A172 (cell line): ENCODE measurements at regions not wholly inside any gene's neighbourhood (a gene's known extent, or its start where the extent isn't known, plus 50 kb on each side); places are given as distances from the start of the nearest gene placed in this dataset.

Source experiments
- DNase-seq: peaks from one replicate; pipeline ENCODE4 v3.0.0-alpha.2; 2015; ENCODE audit warnings: low spot score

DNA sequence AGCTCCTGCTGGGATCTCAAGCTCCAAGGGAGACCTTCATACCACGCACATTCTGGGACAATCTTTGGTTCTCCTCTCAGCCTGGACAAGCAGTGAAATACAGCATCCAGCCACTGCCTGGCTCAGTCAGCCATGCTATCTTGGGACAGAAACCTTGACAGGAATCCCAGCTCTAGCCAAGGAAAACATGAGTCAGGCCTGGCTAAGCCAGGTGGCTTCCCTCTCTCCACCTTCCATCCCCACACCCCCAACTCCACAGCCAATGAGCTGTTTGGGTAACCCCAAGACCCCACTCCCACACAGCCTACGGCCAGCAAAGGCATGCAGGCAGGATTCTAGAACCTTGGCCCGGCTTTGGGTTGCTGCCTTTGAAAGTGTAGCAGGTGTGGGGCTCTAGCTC is 64.9 kb downstream of the MCFD2 start:
- peak; percentile 99 for DNase-seq

GRCh38 chr2:46849721-46850556 is 65.7 kb downstream of the MCFD2 start:
- peak; percentile 89 for DNase-seq

GRCh38 chr2:46849046-46849715 is 66.4 kb downstream of the MCFD2 start:
- DNase-seq = peak; percentile 73

GRCh38 chr2:46848447-46848846 is 67.2 kb downstream of the MCFD2 start:
- DNase-seq = no peak

GRCh38 chr2:46847726-46848412 is 67.7 kb downstream of the MCFD2 start:
- no peak for DNase-seq

- DNase-seq = peak; percentile 91
Measured at GRCh38 chr2:46847185-46847710, 68.4 kb downstream of the MCFD2 start.

DNA sequence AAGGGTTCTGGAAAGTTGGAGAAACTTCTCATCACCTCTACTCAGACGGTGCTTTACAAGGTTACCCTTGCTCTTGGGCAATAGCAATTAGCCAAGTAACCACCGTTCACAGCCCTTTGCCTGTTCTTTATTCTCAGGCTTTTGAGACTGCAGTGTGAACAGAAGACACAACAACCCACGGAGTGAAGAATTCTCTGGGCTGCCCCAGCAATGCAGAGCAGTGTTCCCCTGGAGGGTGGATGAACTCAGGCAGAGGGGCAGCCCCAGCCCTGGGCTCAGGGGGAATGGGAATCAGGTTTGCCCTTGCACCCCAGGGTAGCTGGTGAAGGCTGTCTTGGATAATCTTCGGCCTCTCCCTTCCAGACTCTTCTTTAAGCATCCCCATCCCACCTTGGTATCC is 69.1 kb downstream of the MCFD2 start:
- DNase-seq = no peak

GRCh38 chr2:46845542-46846486 is 69.8 kb downstream of the MCFD2 start:
- no peak for DNase-seq

GRCh38 chr2:46844443-46844842 is 71.2 kb downstream of the MCFD2 start:
- DNase-seq = no peak

DNA sequence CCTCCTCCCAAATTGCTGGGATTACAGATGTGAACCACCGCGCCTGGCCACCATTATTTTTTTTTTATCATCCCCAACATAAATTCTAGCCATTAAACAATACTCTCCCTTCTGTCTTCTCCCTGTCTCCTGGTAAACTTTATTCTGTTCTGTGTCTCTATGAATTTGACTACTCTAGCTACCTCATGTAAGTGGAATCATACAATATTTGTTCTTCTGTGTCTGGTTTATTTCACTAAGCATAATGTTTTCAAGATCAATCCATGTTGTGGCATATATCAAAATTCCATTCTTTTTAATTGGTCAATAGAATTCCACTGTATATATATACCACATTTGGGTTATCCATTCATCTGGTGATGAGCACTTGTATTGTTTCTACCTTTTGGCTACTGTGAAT is 71.6 kb downstream of the MCFD2 start:
- no peak for DNase-seq

- DNase-seq = no peak
Measured at GRCh38 chr2:46843316-46843715, 72.3 kb downstream of the MCFD2 start.

DNA sequence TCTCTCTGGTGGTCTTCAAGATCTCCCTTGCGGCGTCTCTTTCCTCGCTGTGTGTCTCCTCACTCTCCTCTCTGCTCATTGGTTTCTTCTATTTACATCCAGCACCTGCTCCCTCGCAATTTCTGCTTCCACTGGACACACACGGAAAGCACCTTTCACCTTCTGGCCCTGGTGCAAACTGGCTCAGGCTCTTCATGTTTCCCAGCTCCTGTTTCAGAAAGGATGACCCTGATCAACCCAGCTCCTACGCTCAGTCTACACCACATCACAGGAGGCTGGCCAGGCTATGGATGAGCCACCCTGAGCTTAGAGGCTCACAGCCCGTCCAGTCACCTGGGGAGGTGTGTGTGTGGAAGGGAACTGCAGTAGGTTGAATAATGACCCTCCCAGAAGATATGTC is 72.7 kb downstream of the MCFD2 start:
- DNase-seq = no peak

DNA sequence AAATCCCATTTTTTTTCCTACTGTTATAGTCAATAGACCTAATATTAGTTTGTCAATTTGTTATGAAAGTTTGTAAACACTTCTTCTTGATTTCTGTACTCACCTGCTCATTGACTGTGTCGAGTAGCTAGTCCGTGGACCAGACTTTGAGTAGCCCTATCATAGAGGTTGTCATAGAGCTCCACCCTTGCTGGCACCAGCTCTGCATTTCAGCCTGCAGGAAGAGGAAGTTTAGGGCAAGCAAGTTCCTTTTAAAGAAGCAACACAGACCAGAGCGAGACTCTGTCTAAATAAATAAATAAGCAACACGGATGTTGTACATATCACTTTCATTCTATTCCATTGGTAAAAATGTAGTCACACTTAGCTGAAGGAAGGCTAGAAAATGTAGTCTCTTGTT is 74.0 kb downstream of the MCFD2 start:
- DNase-seq = no peak

DNA sequence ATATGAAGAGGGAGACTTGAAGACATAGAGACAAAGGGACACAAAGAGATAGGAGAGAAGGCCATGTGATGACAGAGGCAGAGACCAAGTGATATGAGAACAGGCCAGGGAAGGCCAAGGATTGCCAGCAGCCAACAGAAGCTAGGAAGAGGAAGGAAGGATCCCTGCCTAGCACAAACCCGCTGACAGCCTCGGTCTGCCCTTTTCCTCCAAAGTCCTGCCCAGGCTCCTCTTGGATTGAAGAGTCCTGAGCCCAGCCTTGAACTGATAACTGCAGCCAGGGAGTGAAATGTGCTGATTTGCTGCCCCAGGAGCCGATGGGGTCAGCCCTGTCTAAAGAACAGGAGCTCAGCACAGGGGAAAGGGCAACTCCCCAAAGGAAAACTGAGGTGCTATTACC is 76.6 kb downstream of the MCFD2 start:
- DNase-seq = no peak

GRCh38 chr2:46837704-46838103 is 77.9 kb downstream of the MCFD2 start:
- no peak for DNase-seq

GRCh38 chr2:46837112-46837454 is 78.5 kb downstream of the MCFD2 start:
- DNase-seq = no peak

GRCh38 chr2:46836295-46837111 is 79.1 kb downstream of the MCFD2 start:
- peak; percentile 77 for DNase-seq

DNA sequence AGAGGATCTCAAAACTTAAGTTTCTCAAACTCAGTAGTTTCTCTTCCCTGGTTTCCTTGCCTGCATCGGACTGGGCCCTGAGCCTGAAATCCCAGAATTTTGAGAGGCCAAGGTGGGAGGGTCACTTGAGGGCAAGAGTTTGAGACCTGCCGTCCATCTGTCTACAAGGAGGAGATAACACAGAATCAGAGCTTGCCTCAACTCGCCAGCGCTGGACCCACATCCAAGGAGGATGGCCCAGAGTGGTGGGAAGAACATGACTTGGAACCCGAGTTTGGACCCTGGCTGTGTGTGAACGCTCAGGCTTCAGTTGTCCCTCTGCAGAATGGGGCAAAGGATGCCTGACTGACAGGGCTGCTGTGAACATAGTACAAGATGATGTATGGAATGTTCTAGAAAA is 80.1 kb downstream of the MCFD2 start:
- DNase-seq = no peak

DNA sequence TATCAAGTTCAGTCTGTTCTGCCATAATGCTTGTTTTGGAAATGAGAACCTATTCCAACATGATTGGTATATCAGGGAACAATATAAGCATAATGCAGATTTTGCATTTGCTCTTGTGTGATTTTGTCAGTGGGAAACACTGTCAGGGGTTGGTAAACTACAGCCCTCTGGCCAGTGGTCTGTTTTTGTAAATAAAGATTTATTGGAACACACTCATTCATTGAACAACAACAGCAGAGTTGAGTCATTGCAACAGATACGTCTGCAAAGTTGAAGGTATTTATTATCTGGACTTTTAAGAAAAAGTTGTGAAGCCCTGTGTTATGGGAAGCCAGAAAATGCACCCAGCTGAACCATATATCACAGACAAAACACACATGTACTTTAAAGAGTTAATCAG is 83.1 kb downstream of the MCFD2 start:
- DNase-seq = no peak

GRCh38 chr2:46831869-46832265 is 83.7 kb downstream of the MCFD2 start:
- DNase-seq = no peak
